Naive thymus-derived CD4-positive, alpha-beta T cell (primary cell): ENCODE measurements at regions not wholly inside any gene's neighbourhood (a gene's known extent, or its start where the extent isn't known, plus 50 kb on each side); places are given as distances from the start of the nearest gene placed in this dataset.

Experiments used
- ATAC-seq: fragments of 150-1000 bp; cut with Tn5 transposase; 2 replicates; pipeline ENCODE4 v1.10.0; 2021; ENCODE audit warnings: mild to moderate bottlenecking, moderate library complexity
- CTCF ChIA-PET: fragments of 350-600 bp; sonication (Branson Sonifier 250); formaldehyde crosslinking; loops from one replicate; lab custom pipeline; 2021; ENCODE audit warnings: antibody characterized with exemption; lab: Charles Lee
- POLR2A ChIA-PET: fragments of 350-600 bp; sonication (Branson Sonifier 250); formaldehyde crosslinking; loops from one replicate; lab custom pipeline; 2021; ENCODE audit warnings: antibody characterized with exemption, inconsistent platforms; lab: Charles Lee
- DNase-seq, 9 donors: peaks; one replicate each; pipeline versions ENCODE4 v3.0.0 to v3.0.0-alpha.2; 2020 to 2022; ENCODE audit warnings: mixed read lengths in 1 of 9
- H3K27ac ChIP-seq: one replicate; pipeline ENCODE4 v1.7.0; 2013; ENCODE audit warnings: mild to moderate bottlenecking, low read depth, low read length, moderate library complexity
- H3K27me3 ChIP-seq, 2 donors: one replicate each; pipeline ENCODE4 v1.7.0; 2013; ENCODE audit warnings: low read length in 2 of 2, mild to moderate bottlenecking in 2 of 2, moderate library complexity in 2 of 2; ENCODE audit not compliant: control insufficient read depth in 2 of 2, insufficient read depth in 2 of 2
- H3K36me3 ChIP-seq, 3 experiments: 1 replicate in 2 of 3; 2 replicates in 1 of 3; pipeline ENCODE4 v1.7.0; 2013; ENCODE audit warnings: low read length in 3 of 3, mild to moderate bottlenecking in 3 of 3, moderate library complexity in 1 of 3; ENCODE audit not compliant: insufficient read depth in 3 of 3, control insufficient read depth in 2 of 3
- H3K4me1 ChIP-seq, 2 donors: one replicate each; pipeline ENCODE4 v1.7.0; 2013; ENCODE audit warnings: low read length in 2 of 2, mild to moderate bottlenecking in 2 of 2, moderate library complexity in 1 of 2; ENCODE audit not compliant: control insufficient read depth in 2 of 2, insufficient read depth in 2 of 2
- H3K4me3 ChIP-seq: 2 replicates; pipeline ENCODE4 v1.7.0; 2013; ENCODE audit warnings: mild to moderate bottlenecking, low read length
- H3K9me3 ChIP-seq, 3 experiments: 1 replicate in 2 of 3; 2 replicates in 1 of 3; pipeline ENCODE4 v1.7.0; 2013; ENCODE audit warnings: low read length in 3 of 3; ENCODE audit not compliant: control insufficient read depth in 2 of 3
- H3K27ac Mint-ChIP-seq, 9 donors: one replicate each; pipeline ENCODE4 v1.8.0; 2020 to 2022; ENCODE audit warnings: mixed read lengths in 9 of 9, mild to moderate bottlenecking in 8 of 9, moderate library complexity in 5 of 9, inconsistent platforms in 2 of 9
- H3K27me3 Mint-ChIP-seq, 5 donors: one replicate each; pipeline ENCODE4 v1.8.0; 2021 to 2022; ENCODE audit warnings: mixed read lengths in 5 of 5, mild to moderate bottlenecking in 1 of 5
- H3K36me3 Mint-ChIP-seq, 5 donors: one replicate each; pipeline ENCODE4 v1.8.0; 2020 to 2022; ENCODE audit warnings: mixed read lengths in 5 of 5, mild to moderate bottlenecking in 3 of 5, inconsistent platforms in 1 of 5
- H3K4me1 Mint-ChIP-seq, 7 donors: one replicate each; pipeline ENCODE4 v1.8.0; 2020 to 2022; ENCODE audit warnings: mixed read lengths in 7 of 7, mild to moderate bottlenecking in 3 of 7, inconsistent platforms in 1 of 7
- H3K4me3 Mint-ChIP-seq, 10 donors: one replicate each; pipeline ENCODE4 v1.8.0; 2020 to 2022; ENCODE audit warnings: mild to moderate bottlenecking in 10 of 10, mixed read lengths in 10 of 10, moderate library complexity in 6 of 10, inconsistent platforms in 2 of 10
- H3K9me3 Mint-ChIP-seq, 11 donors: one replicate each; pipeline ENCODE4 v1.8.0; 2020 to 2022; ENCODE audit warnings: mixed read lengths in 11 of 11, mild to moderate bottlenecking in 4 of 11, inconsistent platforms in 1 of 11, moderate library complexity in 1 of 11
- intact Hi-C, 2 donors: fragments of 100-400 bp; cut with micrococcal nuclease; formaldehyde crosslinking; loops; one replicate each; pipeline ENCODE4 v1.15.1; 2023

- no peak overlapping the region for H3K27ac ChIP-seq
- DNase-seq (no peak), ATAC-seq (no peak)
- no peaks in the 10 kb centered on the region for H3K4me1 Mint-ChIP-seq
- no peak overlapping the region for H3K4me3 ChIP-seq
- no peak overlapping the region for H3K4me3 Mint-ChIP-seq
- no peaks in the 10 kb centered on the region for H3K4me1 ChIP-seq
- no peaks in the 10 kb centered on the region for H3K27me3 Mint-ChIP-seq
- no peaks in the 10 kb centered on the region for H3K9me3 ChIP-seq
- CTCF ChIA-PET = no interaction called here
- H3K27me3 ChIP-seq = no peaks in the 10 kb centered on the region
- H3K36me3 Mint-ChIP-seq = no peaks in the 10 kb centered on the region
- H3K9me3 Mint-ChIP-seq = peaks cover 0 to 6% (median 1%) of the 10 kb centered on the region in 11 donors
- intact Hi-C loops = no loop called here
- POLR2A ChIA-PET = no interaction called here
- H3K27ac Mint-ChIP-seq = no peak overlapping the region
- H3K36me3 ChIP-seq = no peaks in the 10 kb centered on the region
These were observed 288.8 kb upstream of the LRRC7 start for GRCh38 chr1:69278923-69279322.

GRCh38 chr1:69283516-69283915 lies 284.2 kb upstream of the LRRC7 start:
- H3K27ac ChIP-seq = no peak overlapping the region
- no peaks in the 10 kb centered on the region for H3K36me3 ChIP-seq
- H3K4me3 ChIP-seq = no peak overlapping the region
- H3K27me3 ChIP-seq = no peaks in the 10 kb centered on the region
- no peak for ATAC-seq
- H3K4me1 Mint-ChIP-seq = no peaks in the 10 kb centered on the region
- H3K9me3 Mint-ChIP-seq = peaks cover 0 to 15% (median 0%) of the 10 kb centered on the region in 11 donors
- no peaks in the 10 kb centered on the region for H3K9me3 ChIP-seq
- ChIA-PET CTCF (no interaction called here), POLR2A (no interaction called here)
- no peak overlapping the region for H3K4me3 Mint-ChIP-seq
- H3K27me3 Mint-ChIP-seq = no peaks in the 10 kb centered on the region
- no peaks in the 10 kb centered on the region for H3K36me3 Mint-ChIP-seq
- no peak overlapping the region for H3K27ac Mint-ChIP-seq
- DNase-seq = no peak
- no peaks in the 10 kb centered on the region for H3K4me1 ChIP-seq
- intact Hi-C loops = no loop called here

DNA sequence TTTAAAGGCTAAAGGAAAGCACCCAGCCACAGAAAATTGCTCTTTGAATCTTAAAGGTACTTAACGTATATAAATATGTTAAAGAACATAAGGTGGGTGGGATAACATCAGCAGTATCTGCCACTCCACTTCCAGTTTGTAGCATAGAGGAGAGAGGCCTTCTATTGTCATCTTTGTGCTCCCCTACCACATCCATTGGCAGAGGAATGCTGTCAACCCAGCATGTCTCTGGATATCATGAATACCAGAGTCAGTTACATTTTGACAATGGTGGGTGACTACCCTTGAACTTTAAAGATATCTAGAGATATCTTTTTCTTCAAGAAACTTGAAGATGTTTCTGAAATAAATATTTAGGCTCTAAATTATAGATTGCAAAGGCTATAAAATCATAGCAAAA lies 283.2 kb upstream of the LRRC7 start:
- H3K4me3 ChIP-seq = no peak overlapping the region
- Mint-ChIP-seq H3K4me3 (no peak overlapping the region), H3K36me3 (no peaks in the 10 kb centered on the region), H3K4me1 (no peaks in the 10 kb centered on the region), H3K27me3 (no peaks in the 10 kb centered on the region), H3K27ac (no peak overlapping the region), H3K9me3 (peaks cover 0 to 15% (median 0%) of the 10 kb centered on the region in 11 donors)
- H3K4me1 ChIP-seq = no peaks in the 10 kb centered on the region
- ATAC-seq (no peak), DNase-seq (no peak)
- H3K9me3 ChIP-seq = no peaks in the 10 kb centered on the region
- H3K27ac ChIP-seq = no peak overlapping the region
- H3K36me3 ChIP-seq = no peaks in the 10 kb centered on the region
- no peaks in the 10 kb centered on the region for H3K27me3 ChIP-seq
- intact Hi-C loops = no loop called here
- ChIA-PET CTCF (no interaction called here), POLR2A (no interaction called here)

- Histone ChIP-seq H3K4me3 (no peak overlapping the region), H3K27ac (no peak overlapping the region), H3K9me3 (no peaks in the 10 kb centered on the region), H3K36me3 (no peaks in the 10 kb centered on the region), H3K27me3 (no peaks in the 10 kb centered on the region), H3K4me1 (no peaks in the 10 kb centered on the region)
- ATAC-seq = no peak
- CTCF ChIA-PET = no interaction called here
- POLR2A ChIA-PET = no interaction called here
- intact Hi-C loops = no loop called here
- H3K4me1 Mint-ChIP-seq = no peaks in the 10 kb centered on the region
- H3K27ac Mint-ChIP-seq = no peak overlapping the region
- H3K27me3 Mint-ChIP-seq = no peaks in the 10 kb centered on the region
- H3K36me3 Mint-ChIP-seq = no peaks in the 10 kb centered on the region
- no peak for DNase-seq
- no peak overlapping the region for H3K4me3 Mint-ChIP-seq
- H3K9me3 Mint-ChIP-seq = peaks cover 0 to 9% (median 0%) of the 10 kb centered on the region in 11 donors
These were observed 279.3 kb upstream of the LRRC7 start for GRCh38 chr1:69288416-69288815.

- DNase-seq (no peak), ATAC-seq (no peak)
- no peaks in the 10 kb centered on the region for H3K36me3 Mint-ChIP-seq
- no peak overlapping the region for H3K4me3 ChIP-seq
- H3K4me1 ChIP-seq = no peaks in the 10 kb centered on the region
- ChIA-PET POLR2A (no interaction called here), CTCF (no interaction called here)
- H3K4me3 Mint-ChIP-seq = no peak overlapping the region
- H3K27me3 Mint-ChIP-seq = no peaks in the 10 kb centered on the region
- H3K27me3 ChIP-seq = no peaks in the 10 kb centered on the region
- H3K9me3 Mint-ChIP-seq = peaks cover 0 to 5% (median 0%) of the 10 kb centered on the region in 11 donors
- no peaks in the 10 kb centered on the region for H3K9me3 ChIP-seq
- H3K27ac Mint-ChIP-seq = no peak overlapping the region
- intact Hi-C loops = no loop called here
- no peaks in the 10 kb centered on the region for H3K4me1 Mint-ChIP-seq
- H3K27ac ChIP-seq = no peak overlapping the region
- no peaks in the 10 kb centered on the region for H3K36me3 ChIP-seq
These were observed 277.4 kb upstream of the LRRC7 start for GRCh38 chr1:69290291-69290690.

DNA sequence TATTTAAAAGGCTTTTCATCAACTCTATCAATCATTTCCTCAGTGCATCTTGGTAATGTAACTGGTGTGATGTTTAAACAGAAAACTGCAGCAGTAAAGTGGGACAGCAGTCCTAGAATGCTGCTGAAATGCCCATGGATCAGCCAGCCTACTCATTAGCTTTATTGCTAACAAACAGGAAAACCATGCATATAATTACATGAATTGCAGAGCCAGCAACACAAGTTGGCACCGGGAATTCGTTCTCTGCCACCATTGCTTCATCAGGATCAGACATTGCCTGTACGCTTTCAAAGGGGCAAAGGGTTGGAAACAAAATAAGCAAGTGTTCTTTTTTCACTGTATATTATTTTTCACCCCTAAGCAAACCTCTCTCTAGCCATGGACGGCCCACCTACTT lies 276.2 kb upstream of the LRRC7 start:
- Mint-ChIP-seq H3K4me3 (no peak overlapping the region), H3K4me1 (no peaks in the 10 kb centered on the region), H3K27ac (no peak overlapping the region), H3K27me3 (no peaks in the 10 kb centered on the region), H3K9me3 (peaks cover 0 to 5% (median 0%) of the 10 kb centered on the region in 11 donors), H3K36me3 (no peaks in the 10 kb centered on the region)
- ChIA-PET CTCF (no interaction called here), POLR2A (no interaction called here)
- no peak overlapping the region for H3K27ac ChIP-seq
- no peak for ATAC-seq
- H3K4me3 ChIP-seq = no peak overlapping the region
- no peaks in the 10 kb centered on the region for H3K36me3 ChIP-seq
- DNase-seq = no peak
- H3K27me3 ChIP-seq = no peaks in the 10 kb centered on the region
- no peaks in the 10 kb centered on the region for H3K9me3 ChIP-seq
- H3K4me1 ChIP-seq = no peaks in the 10 kb centered on the region
- intact Hi-C loops = no loop called here

DNA sequence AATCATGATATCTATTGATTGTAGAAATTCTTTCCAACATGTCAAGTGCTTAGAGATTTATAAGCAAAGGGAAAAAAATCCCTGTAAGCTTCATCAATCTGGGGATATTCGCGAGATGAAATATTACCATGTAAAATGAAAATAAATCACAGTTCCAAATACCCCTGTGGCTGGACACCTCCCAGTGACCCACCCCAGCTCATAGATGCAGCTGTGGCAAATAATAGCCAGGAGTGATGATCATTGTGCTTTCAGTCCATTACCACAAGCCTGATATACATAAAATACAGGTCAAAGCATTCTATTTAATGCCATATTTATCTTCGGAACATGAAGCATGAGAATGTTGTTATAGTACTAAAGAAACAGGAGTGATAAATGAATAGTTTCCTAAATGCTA lies 274.9 kb upstream of the LRRC7 start:
- ChIA-PET CTCF (no interaction called here), POLR2A (no interaction called here)
- H3K9me3 ChIP-seq = no peaks in the 10 kb centered on the region
- Mint-ChIP-seq H3K27ac (no peak overlapping the region), H3K36me3 (no peaks in the 10 kb centered on the region), H3K4me1 (no peaks in the 10 kb centered on the region), H3K27me3 (no peaks in the 10 kb centered on the region), H3K9me3 (peaks cover 0 to 2% (median 0%) of the 10 kb centered on the region in 11 donors), H3K4me3 (no peak overlapping the region)
- H3K4me1 ChIP-seq = no peaks in the 10 kb centered on the region
- DNase-seq = no peak
- H3K4me3 ChIP-seq = no peak overlapping the region
- intact Hi-C loops = no loop called here
- no peaks in the 10 kb centered on the region for H3K36me3 ChIP-seq
- no peak overlapping the region for H3K27ac ChIP-seq
- no peak for ATAC-seq
- H3K27me3 ChIP-seq = no peaks in the 10 kb centered on the region
